GM10266 (cell line): ENCODE measurements at regions not wholly inside any gene's neighbourhood (a gene's known extent, or its start where the extent isn't known, plus 50 kb on each side); places are given as distances from the start of the nearest gene placed in this dataset.

Experiments used
- DNase-seq: peaks from one replicate; pipeline ENCODE4 v3.0.0; 2012; ENCODE audit errors: extremely low spot score
- CTCF ChIP-seq: IDR thresholded peaks from 2 replicates; pipeline ENCODE4 v1.5.1; 2012; ENCODE audit warnings: mild to moderate bottlenecking, low read depth; ENCODE audit not compliant: control insufficient read depth, insufficient read depth; ENCODE audit errors: missing control alignments

- DNase-seq: no peak
- no peak for TF ChIP-seq CTCF
Observed at GRCh38 chrX:134186362-134187121, 50.4 kb upstream of the CCDC160 start.
